D721Med (cell line): ENCODE measurements at regions not wholly inside any gene's neighbourhood (a gene's known extent, or its start where the extent isn't known, plus 50 kb on each side); places are given as distances from the start of the nearest gene placed in this dataset.

ENCODE experiments used
- DNase-seq: peaks from one replicate; pipeline ENCODE4 v3.0.0; 2011; ENCODE audit warnings: low spot score; ENCODE audit not compliant: insufficient read length
- FAIRE-seq: peaks from 2 replicates; lab custom pipeline; 2011; peaks lifted over from hg19 to GRCh38; lab: Jason Lieb, UNC
- CTCF ChIP-seq: IDR thresholded peaks from 2 replicates; pipeline ENCODE4 v1.5.1; 2012; ENCODE audit warnings: mild to moderate bottlenecking, control low read depth; ENCODE audit not compliant: insufficient read depth; ENCODE audit errors: missing control alignments

GRCh38 chr9:89715881-89716280 is 111.1 kb downstream of the GADD45G start:
- DNase-seq (no peak), FAIRE-seq (no peak)
- TF ChIP-seq CTCF = no peak

- FAIRE-seq = no peak
- TF ChIP-seq CTCF = no peak
- DNase-seq = no peak
Measured at GRCh38 chr9:89716559-89716958, 111.7 kb downstream of the GADD45G start.

- FAIRE-seq = no peak
- no peak for DNase-seq
- no peak for TF ChIP-seq CTCF
Measured at GRCh38 chr9:89718176-89718575, 113.4 kb downstream of the GADD45G start.

GRCh38 chr9:89718651-89719050 is 113.8 kb downstream of the GADD45G start:
- no peak for TF ChIP-seq CTCF
- DNase-seq (no peak), FAIRE-seq (no peak)

- no peak for TF ChIP-seq CTCF
- no peak for DNase-seq
- no peak for FAIRE-seq
Measured at GRCh38 chr9:89719202-89719601, 114.4 kb downstream of the GADD45G start.

GRCh38 chr9:89720696-89721175 is 115.9 kb downstream of the GADD45G start:
- FAIRE-seq (no peak), DNase-seq (no peak)
- TF ChIP-seq CTCF = no peak

- FAIRE-seq (no peak), DNase-seq (no peak)
- TF ChIP-seq CTCF = no peak
Measured at GRCh38 chr9:89721176-89721700, 116.4 kb downstream of the GADD45G start.
